ENCODE measurements at regions not wholly inside any gene's neighbourhood (a gene's known extent, or its start where the extent isn't known, plus 50 kb on each side); places are given as distances from the start of the nearest gene placed in this dataset.

- H2BK5ac ChIP-seq (ENCODE audit: insufficient read length, low read length) = no peak overlapping the region
- H3K27me3 Mint-ChIP-seq (ENCODE audit: low read depth) = peaks cover 25% of the 10 kb centered on the region
- no peak overlapping the region for H4K5ac ChIP-seq (ENCODE audit: insufficient read length, low read depth, low read length)
- no peak overlapping the region for H3K27ac ChIP-seq (ENCODE audit: insufficient read length, low read depth, low read length)
- no peak overlapping the region for H2BK15ac ChIP-seq (ENCODE audit: low read depth, low read length)
- no peaks in the 10 kb centered on the region for H3K36me3 Mint-ChIP-seq (ENCODE audit: insufficient read depth in 1 of 3, low read depth in 3 of 3)
- H3K79me2 ChIP-seq (ENCODE audit: insufficient read depth, low read length) = no peaks in the 10 kb centered on the region
- H3K4ac ChIP-seq (ENCODE audit: low read depth, low read length) = no peak overlapping the region
- H3K4me1 ChIP-seq (ENCODE audit: insufficient read depth, low read length) = no peaks in the 10 kb centered on the region; the same call in 1 of the 2 replicates
- no peak overlapping the region for H2AFZ ChIP-seq (ENCODE audit: low read length)
- H3K79me1 ChIP-seq (ENCODE audit: insufficient read depth, low read depth, low read length, poor library complexity, severe bottlenecking) = no peaks in the 10 kb centered on the region
- H3K4me2 ChIP-seq (ENCODE audit: insufficient read depth, insufficient read length, low read length) = peak overlapping the region; percentile 93
- H3K18ac ChIP-seq (ENCODE audit: insufficient read length, low read depth, low read length) = no peak overlapping the region
- peaks cover 5% of the 10 kb centered on the region; the same call in 1 of the 2 replicates for H3K27me3 ChIP-seq (ENCODE audit: insufficient read depth, low read length)
- H3K4me1 Mint-ChIP-seq = peaks cover 8 to 19% of the 10 kb centered on the region in 2 experiments
- H4K8ac ChIP-seq (replicated peaks; ENCODE audit: insufficient read length, low read depth, low read length) = no peak overlapping the region
- no CpG with 5 or more reads among the region's 15 CpGs for WGBS (ENCODE audit: extremely low coverage, insufficient read length, low lambda C conversion rate)
- no peak overlapping the region for H3K23ac ChIP-seq (ENCODE audit: insufficient read length, low read depth, low read length)
- peak overlapping the region; percentile 49 to 66 for H3K4me3 Mint-ChIP-seq
- H4K20me1 ChIP-seq (ENCODE audit: control insufficient read depth, insufficient read depth, insufficient read length) = no peaks in the 10 kb centered on the region
- no peak overlapping the region for H2AK5ac ChIP-seq (ENCODE audit: insufficient read length, low read length)
- no peak overlapping the region; the same call in 1 of the 2 replicates for H3K14ac ChIP-seq (ENCODE audit: insufficient read depth, low read length)
- H2BK120ac ChIP-seq (ENCODE audit: low read depth, low read length, poor library complexity, severe bottlenecking) = no peak overlapping the region
- no peak overlapping the region for H3K9ac ChIP-seq (ENCODE audit: extremely low read depth, insufficient read length, low read length)
- TF ChIP-seq CTCF (conservative IDR thresholded peaks at IDR 0.05) = no peak
- H3K27ac Mint-ChIP-seq = no peak overlapping the region
- H3K56ac ChIP-seq (ENCODE audit: insufficient read length, low read depth, low read length) = no peak overlapping the region
- peaks cover 15% of the 10 kb centered on the region for H3K23me2 ChIP-seq (ENCODE audit: insufficient read length, low read depth, low read length, poor library complexity, severe bottlenecking)
- H3T11ph ChIP-seq (ENCODE audit: low read length) = no peak overlapping the region
- no peak for DNase-seq
- no peaks in the 10 kb centered on the region for H3K9me3 Mint-ChIP-seq
- H2BK20ac ChIP-seq (ENCODE audit: low read depth, low read length, poor library complexity, severe bottlenecking) = no peak overlapping the region
- H3K9me3 ChIP-seq (ENCODE audit: control insufficient read depth, low read depth, low read length) = no peaks in the 10 kb centered on the region
- no peak overlapping the region for H4K91ac ChIP-seq (ENCODE audit: insufficient read length, low read depth, low read length)
- H2BK12ac ChIP-seq (ENCODE audit: insufficient read length, low read depth, low read length) = no peak overlapping the region
Measured at GRCh38 chr5:176133877-176134276, 104.3 kb upstream of the SIMC1 start.

Data from H9 (cell line).